GM23248 (cell line): ENCODE measurements at regions not wholly inside any gene's neighbourhood (a gene's known extent, or its start where the extent isn't known, plus 50 kb on each side); places are given as distances from the start of the nearest gene placed in this dataset.

Experiments
- EZH2 ChIP-seq: fragments of 200-600 bp; sonication (generic); IDR thresholded peaks from 2 replicates; pipeline ENCODE4 v1.6.1; 2018; ENCODE audit warnings: antibody characterized with exemption, mild to moderate bottlenecking; ENCODE audit not compliant: insufficient read depth, poor library complexity, severe bottlenecking
- EZH2phosphoT487 ChIP-seq: fragments of 200-600 bp; sonication (generic); IDR thresholded peaks from 2 replicates; pipeline ENCODE4 v1.6.1; 2018; ENCODE audit warnings: antibody characterized with exemption, moderate library complexity, mild to moderate bottlenecking, low read depth; ENCODE audit not compliant: insufficient read depth

DNA sequence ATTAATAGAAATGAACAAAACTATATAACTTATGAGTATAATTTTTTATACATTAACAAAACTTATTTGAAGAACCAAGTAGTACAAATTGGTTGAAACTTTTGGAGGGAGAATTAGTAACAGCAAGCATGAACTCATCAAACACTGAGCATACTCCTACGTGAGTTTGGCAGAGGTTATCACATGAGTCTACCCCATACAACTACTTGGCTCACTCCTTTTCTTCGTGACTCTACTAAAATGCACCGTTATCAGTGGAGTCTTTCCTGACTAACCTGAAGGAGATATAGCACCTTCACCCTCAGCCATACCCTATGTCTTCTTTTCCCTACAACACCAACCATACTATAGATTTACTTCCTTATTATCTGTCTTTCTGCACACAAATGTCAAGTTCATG, 794.2 kb downstream of the TFAP2A start:
- TF ChIP-seq EZH2 (no peak), EZH2phosphoT487 (no peak)
